GM12878 (cell line): ENCODE measurements at regions not wholly inside any gene's neighbourhood (a gene's known extent, or its start where the extent isn't known, plus 50 kb on each side); places are given as distances from the start of the nearest gene placed in this dataset.

Experiments used
- ATAC-seq: fragments of 200-7000 bp; cut with Tn5 transposase; 3 replicates; pipeline ENCODE4 v1.9.1; 2020; ENCODE audit warnings: mild to moderate bottlenecking, moderate library complexity
- BruUV-seq: library from RNA; stranded (reverse); fragments of 400-500 nt; replicated peaks from 2 replicates; lab custom pipeline; 2021; lab: Mats Ljungman, UMichigan
- CTCF ChIA-PET: fragments of 300-600 bp; sonication (Branson Sonifier 250); formaldehyde crosslinking; extraction: SDS; loops from one replicate; lab custom pipeline; 2021; ENCODE audit warnings: inconsistent platforms; lab: Yijun Ruan, JAX
- POLR2A ChIA-PET: fragments of 350-600 bp; formaldehyde crosslinking; extraction: SDS; loops from one replicate; lab custom pipeline; 2021; ENCODE audit warnings: inconsistent platforms; lab: Charles Lee
- RAD21 ChIA-PET: fragments of 300-600 bp; sonication (Branson Sonifier 250); formaldehyde crosslinking; loops from one replicate; lab custom pipeline; 2023; ENCODE audit warnings: antibody characterized with exemption; ENCODE audit not compliant: unreplicated experiment; lab: Charles Lee
- SMC1A ChIA-PET: fragments of 300-600 bp; sonication (Branson Sonifier 250); formaldehyde crosslinking; loops from one replicate; lab custom pipeline; 2023; ENCODE audit not compliant: unreplicated experiment, uncharacterized antibody; lab: Charles Lee
- DNase-seq: peaks from one replicate; pipeline ENCODE4 v3.0.0-alpha.2; 2011; ENCODE audit warnings: low read depth, low spot score
- FAIRE-seq: peaks from 3 replicates; lab custom pipeline; 2011; peaks lifted over from hg19 to GRCh38; lab: Jason Lieb, UNC
- H2AFZ ChIP-seq: 2 replicates; pipeline ENCODE4 v1.6.0; 2011; ENCODE audit warnings: low read depth, low read length, control low read depth; ENCODE audit not compliant: control insufficient read depth
- H3K27ac ChIP-seq: 2 replicates; pipeline ENCODE4 v1.5.1; 2011; ENCODE audit warnings: control low read depth; ENCODE audit not compliant: control insufficient read depth, insufficient read depth
- H3K27me3 ChIP-seq, 2 experiments: replicated peaks in 1 of 2; 2 replicates each; pipeline versions ENCODE4 v1.6.0 to v1.6.1; 2011; ENCODE audit warnings: low read length in 1 of 2; ENCODE audit not compliant: control insufficient read depth in 2 of 2, insufficient read depth in 2 of 2
- H3K36me3 ChIP-seq, 2 experiments: 2 replicates each; pipeline ENCODE4 v1.5.1; 2011; ENCODE audit warnings: low read length in 1 of 2; ENCODE audit not compliant: control insufficient read depth in 2 of 2, insufficient read depth in 2 of 2
- H3K4me1 ChIP-seq: 2 replicates; pipeline ENCODE4 v1.6.1; 2011; ENCODE audit warnings: mild to moderate bottlenecking, low read length, moderate library complexity, mixed read lengths; ENCODE audit not compliant: control insufficient read depth, insufficient read depth
- H3K4me2 ChIP-seq: 2 replicates; pipeline ENCODE4 v1.6.0; 2011; ENCODE audit warnings: control low read depth; ENCODE audit not compliant: control insufficient read depth, insufficient read depth
- H3K4me3 ChIP-seq: fragments of 200-600 bp; sonication (generic); 2 replicates; pipeline ENCODE4 v1.5.1; 2016
- H3K79me2 ChIP-seq: 2 replicates; pipeline ENCODE4 v1.6.0; 2011; ENCODE audit warnings: low read length; ENCODE audit not compliant: control insufficient read depth, insufficient read depth
- H3K9ac ChIP-seq: 2 replicates; pipeline ENCODE4 v1.8.0; 2011; ENCODE audit warnings: low read length, control low read depth, mixed read lengths; ENCODE audit not compliant: control insufficient read depth, insufficient read depth
- H3K9me3 ChIP-seq: replicated peaks from 3 replicates; pipeline ENCODE4 v1.5.1; 2011; ENCODE audit warnings: mild to moderate bottlenecking, low read length; ENCODE audit not compliant: control insufficient read depth, insufficient read depth
- H4K20me1 ChIP-seq: 2 replicates; pipeline ENCODE4 v1.6.0; 2011; ENCODE audit not compliant: control insufficient read depth, insufficient read depth
- CBX3 ChIP-seq: fragments of 200-600 bp; sonication (generic); IDR thresholded peaks from 2 replicates; pipeline ENCODE4 v1.6.1; 2016; ENCODE audit warnings: low read depth, borderline replicate concordance
- ELK1 ChIP-seq: IDR thresholded peaks from 2 replicates; pipeline ENCODE4 v1.6.1; 2012; ENCODE audit warnings: low read depth, low read length, improper control_type of control experiment
- HDAC6 ChIP-seq: fragments of 200-600 bp; sonication (generic); IDR thresholded peaks from one replicate; pipeline ENCODE4 v1.8.0; 2017; ENCODE audit warnings: antibody characterized with exemption; ENCODE audit not compliant: unreplicated experiment
- JUNB ChIP-seq: IDR thresholded peaks from 2 replicates; pipeline ENCODE4 v1.6.1; 2016; ENCODE audit warnings: antibody characterized with exemption, mild to moderate bottlenecking
- LARP7 ChIP-seq: fragments of 450-650 bp; IDR thresholded peaks from 2 replicates; pipeline ENCODE4 v1.6.1; 2017; ENCODE audit warnings: mild to moderate bottlenecking
- NR2C1 ChIP-seq: fragments of 450-650 bp; IDR thresholded peaks from 2 replicates; pipeline ENCODE4 v1.6.1; 2017; ENCODE audit warnings: antibody characterized with exemption, mild to moderate bottlenecking, moderate library complexity
- NR2C2 ChIP-seq: IDR thresholded peaks from 2 replicates; pipeline ENCODE4 v1.6.1; 2011; ENCODE audit warnings: borderline replicate concordance, low read depth; ENCODE audit not compliant: control insufficient read depth, insufficient read length
- NRF1 ChIP-seq: conservative IDR thresholded peaks from 2 replicates; pipeline ENCODE4 v1.6.1; 2011; ENCODE audit warnings: mild to moderate bottlenecking, low read depth, low read length, improper control_type of control experiment
- PAX5 ChIP-seq: IDR thresholded peaks from 2 replicates; pipeline ENCODE4 v1.6.1; 2011; ENCODE audit warnings: low read depth, low read length, borderline replicate concordance
- RAD51 ChIP-seq: fragments of 450-650 bp; IDR thresholded peaks from 2 replicates; pipeline ENCODE4 v1.6.1; 2016; ENCODE audit warnings: moderate library complexity, mild to moderate bottlenecking, inconsistent platforms
- SIN3A ChIP-seq: IDR thresholded peaks from 2 replicates; pipeline ENCODE4 v1.6.1; 2012; ENCODE audit warnings: low read depth, low read length, improper control_type of control experiment
- SMARCA5 ChIP-seq: fragments of 450-650 bp; IDR thresholded peaks from 2 replicates; pipeline ENCODE4 v1.6.1; 2017; ENCODE audit warnings: mild to moderate bottlenecking
- SREBF1 ChIP-seq: IDR thresholded peaks from 2 replicates; pipeline ENCODE4 v1.6.1; 2012; ENCODE audit warnings: mild to moderate bottlenecking, low read length
- SREBF2 ChIP-seq: IDR thresholded peaks from 2 replicates; pipeline ENCODE4 v1.6.1; 2012; ENCODE audit warnings: mild to moderate bottlenecking, low read length
- STAT3 ChIP-seq: IDR thresholded peaks from 2 replicates; pipeline ENCODE4 v1.6.1; 2011; ENCODE audit warnings: low read depth, low read length, improper control_type of control experiment
- SUZ12 ChIP-seq: fragments of 200-600 bp; sonication (generic); IDR thresholded peaks from one replicate; pipeline ENCODE4 v1.6.1; 2018; ENCODE audit warnings: antibody characterized with exemption, mild to moderate bottlenecking; ENCODE audit not compliant: unreplicated experiment
- YBX1 ChIP-seq: fragments of 450-650 bp; IDR thresholded peaks from 2 replicates; pipeline ENCODE4 v1.6.1; 2016; ENCODE audit warnings: antibody characterized with exemption
- WGBS: methylation state at CpG from one replicate; pipeline ENCODE4 v1.1.6; 2016; ENCODE audit warnings: low lambda C conversion rate; ENCODE audit not compliant: insufficient replicate concordance, insufficient coverage; ENCODE audit errors: missing lambda C conversion rate; 5-methylcytosine and 5-hydroxymethylcytosine counted together
- in situ Hi-C: fragments of 300-500 bp; cut with MboI; formaldehyde crosslinking; loops from 9 replicates; pipeline ENCODE4 v1.14.3; 2018; ENCODE audit warnings: mixed read lengths
- intact Hi-C: fragments of 100-400 bp; cut with micrococcal nuclease; formaldehyde crosslinking; loops from one replicate; pipeline ENCODE4 v1.14.2; 2022; ENCODE audit not compliant: unreplicated experiment
- TF ChIP-seq, protein P1 (sequence below): fragments of 450-650 bp; IDR thresholded peaks from 2 replicates; pipeline ENCODE4 v1.6.1; 2017; ENCODE audit warnings: borderline replicate concordance
- TF ChIP-seq, protein P2 (sequence below): fragments of 450-650 bp; IDR thresholded peaks from 2 replicates; pipeline ENCODE4 v1.6.1; 2017; ENCODE audit warnings: mild to moderate bottlenecking, low read depth, inconsistent platforms; ENCODE audit not compliant: poor library complexity, severe bottlenecking
- TF ChIP-seq, protein P3 (sequence below): fragments of 150-350 bp; IDR thresholded peaks from 2 replicates; pipeline ENCODE4 v1.6.1; 2014; ENCODE audit warnings: mild to moderate bottlenecking, low read depth, low read length

GRCh38 chr4:189414021-189414420 lies 526.7 kb upstream of the FRG1 start (continued):
- TF ChIP-seq SREBF2 (no peak), PAX5 (no peak)

DNA sequence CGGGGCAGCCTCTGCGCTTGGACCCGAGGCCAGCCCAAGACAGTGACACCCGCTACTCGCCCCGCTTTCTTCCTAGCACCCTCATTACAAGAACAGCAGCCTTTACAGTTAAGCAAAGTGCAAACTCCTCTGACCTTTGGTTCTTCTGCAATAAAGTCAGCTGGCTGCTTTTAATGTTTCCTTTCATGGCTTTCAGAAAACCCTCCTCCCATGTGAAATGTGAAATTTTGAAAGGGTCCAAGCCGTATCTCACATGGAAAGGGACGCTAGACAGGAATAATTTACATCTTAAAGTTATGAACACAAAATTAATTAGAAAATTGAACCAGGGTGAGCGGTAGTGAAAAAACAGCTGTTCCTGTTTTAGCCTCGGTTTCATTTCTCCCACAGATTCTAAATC lies 520.1 kb upstream of the FRG1 start:
- H3K4me1 ChIP-seq = no peaks in the 10 kb centered on the region
- H3K9ac ChIP-seq = no peak overlapping the region
- BruUV-seq = no TSS peak
- in situ Hi-C loops (no loop called here), intact Hi-C loops (no loop called here)
- H2AFZ ChIP-seq = no peak overlapping the region
- no peaks in the 10 kb centered on the region for H4K20me1 ChIP-seq
- RAD21 ChIA-PET = no interaction called here
- H3K9me3 ChIP-seq = no peaks in the 10 kb centered on the region; the same call in 2 of the 3 replicates
- H3K79me2 ChIP-seq = no peaks in the 10 kb centered on the region
- H3K27me3 ChIP-seq = no peaks in the 10 kb centered on the region
- no peak for ATAC-seq
- no peak overlapping the region for H3K27ac ChIP-seq
- FAIRE-seq = no peak
- SMC1A ChIA-PET = interaction anchor here (0.9 kb wide), 1 partner anchor 14 kb away, joined by 3 read pairs; no protein-coding TSS in a partner anchor
- 10% methylated on average over 10 of the region's 10 CpGs for whole genome bisulfite sequencing
- H3K36me3 ChIP-seq = no peaks in the 10 kb centered on the region
- no peak overlapping the region for H3K4me3 ChIP-seq
- CTCF ChIA-PET = no interaction called here
- no peak overlapping the region for H3K4me2 ChIP-seq
- DNase-seq = no peak
- POLR2A ChIA-PET = no interaction called here
- TF ChIP-seq JUNB (no peak), CBX3 (no peak), STAT3 (no peak), NR2C2 (no peak), NRF1 (no peak), LARP7 (no peak), SREBF1 (no peak), HDAC6 (no peak), SUZ12 (no peak), RAD51 (no peak), SIN3A (no peak), ELK1 (no peak), SMARCA5 (no peak), NR2C1 (no peak), YBX1 (no peak)
- TF ChIP-seq, protein P1, sequence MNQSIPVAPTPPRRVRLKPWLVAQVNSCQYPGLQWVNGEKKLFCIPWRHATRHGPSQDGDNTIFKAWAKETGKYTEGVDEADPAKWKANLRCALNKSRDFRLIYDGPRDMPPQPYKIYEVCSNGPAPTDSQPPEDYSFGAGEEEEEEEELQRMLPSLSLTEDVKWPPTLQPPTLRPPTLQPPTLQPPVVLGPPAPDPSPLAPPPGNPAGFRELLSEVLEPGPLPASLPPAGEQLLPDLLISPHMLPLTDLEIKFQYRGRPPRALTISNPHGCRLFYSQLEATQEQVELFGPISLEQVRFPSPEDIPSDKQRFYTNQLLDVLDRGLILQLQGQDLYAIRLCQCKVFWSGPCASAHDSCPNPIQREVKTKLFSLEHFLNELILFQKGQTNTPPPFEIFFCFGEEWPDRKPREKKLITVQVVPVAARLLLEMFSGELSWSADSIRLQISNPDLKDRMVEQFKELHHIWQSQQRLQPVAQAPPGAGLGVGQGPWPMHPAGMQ = no peak
- TF ChIP-seq, protein P2, sequence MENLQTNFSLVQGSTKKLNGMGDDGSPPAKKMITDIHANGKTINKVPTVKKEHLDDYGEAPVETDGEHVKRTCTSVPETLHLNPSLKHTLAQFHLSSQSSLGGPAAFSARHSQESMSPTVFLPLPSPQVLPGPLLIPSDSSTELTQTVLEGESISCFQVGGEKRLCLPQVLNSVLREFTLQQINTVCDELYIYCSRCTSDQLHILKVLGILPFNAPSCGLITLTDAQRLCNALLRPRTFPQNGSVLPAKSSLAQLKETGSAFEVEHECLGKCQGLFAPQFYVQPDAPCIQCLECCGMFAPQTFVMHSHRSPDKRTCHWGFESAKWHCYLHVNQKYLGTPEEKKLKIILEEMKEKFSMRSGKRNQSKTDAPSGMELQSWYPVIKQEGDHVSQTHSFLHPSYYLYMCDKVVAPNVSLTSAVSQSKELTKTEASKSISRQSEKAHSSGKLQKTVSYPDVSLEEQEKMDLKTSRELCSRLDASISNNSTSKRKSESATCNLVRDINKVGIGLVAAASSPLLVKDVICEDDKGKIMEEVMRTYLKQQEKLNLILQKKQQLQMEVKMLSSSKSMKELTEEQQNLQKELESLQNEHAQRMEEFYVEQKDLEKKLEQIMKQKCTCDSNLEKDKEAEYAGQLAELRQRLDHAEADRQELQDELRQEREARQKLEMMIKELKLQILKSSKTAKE = no peak
- TF ChIP-seq, protein P3, sequence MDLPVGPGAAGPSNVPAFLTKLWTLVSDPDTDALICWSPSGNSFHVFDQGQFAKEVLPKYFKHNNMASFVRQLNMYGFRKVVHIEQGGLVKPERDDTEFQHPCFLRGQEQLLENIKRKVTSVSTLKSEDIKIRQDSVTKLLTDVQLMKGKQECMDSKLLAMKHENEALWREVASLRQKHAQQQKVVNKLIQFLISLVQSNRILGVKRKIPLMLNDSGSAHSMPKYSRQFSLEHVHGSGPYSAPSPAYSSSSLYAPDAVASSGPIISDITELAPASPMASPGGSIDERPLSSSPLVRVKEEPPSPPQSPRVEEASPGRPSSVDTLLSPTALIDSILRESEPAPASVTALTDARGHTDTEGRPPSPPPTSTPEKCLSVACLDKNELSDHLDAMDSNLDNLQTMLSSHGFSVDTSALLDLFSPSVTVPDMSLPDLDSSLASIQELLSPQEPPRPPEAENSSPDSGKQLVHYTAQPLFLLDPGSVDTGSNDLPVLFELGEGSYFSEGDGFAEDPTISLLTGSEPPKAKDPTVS = no peak
